ENCODE measurements at regions not wholly inside any gene's neighbourhood (a gene's known extent, or its start where the extent isn't known, plus 50 kb on each side); places are given as distances from the start of the nearest gene placed in this dataset.

DNA sequence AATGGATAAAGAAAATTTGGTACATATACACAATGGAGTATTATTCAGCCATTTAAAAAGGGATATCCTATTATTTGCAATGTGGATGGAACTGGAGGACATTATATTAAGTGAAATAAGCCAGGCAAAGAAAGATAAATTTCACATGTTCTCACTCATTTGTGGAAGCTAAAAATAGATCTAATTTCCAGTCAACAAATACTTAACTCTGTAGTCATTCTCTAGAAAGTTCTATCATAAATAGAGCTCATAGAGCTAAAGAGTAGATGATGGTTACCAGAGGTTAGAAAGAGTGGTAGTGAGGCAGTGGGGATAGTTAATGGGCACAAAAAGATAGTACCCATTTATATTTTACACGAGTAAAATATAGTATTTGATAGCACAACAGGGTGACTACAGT lies 104.2 kb upstream of the SLC13A1 start:
- no peak for DNase-seq
- no peak overlapping the region for H3K27ac Mint-ChIP-seq
- intact Hi-C loops (cut with micrococcal nuclease), result no loop called here
- no peaks in the 10 kb centered on the region for H3K4me1 Mint-ChIP-seq
- no peaks in the 10 kb centered on the region for H4K20me1 ChIP-seq (ENCODE audit: insufficient read depth, low read length)
- no peak for TF ChIP-seq CTCF (IDR thresholded peaks at IDR 0.05)
- H3K27ac ChIP-seq (ENCODE audit: low read depth in 1 of 2, low read length in 2 of 2), result no peak overlapping the region
- no peaks in the 10 kb centered on the region for H3K4me1 ChIP-seq (ENCODE audit: control insufficient read depth in 1 of 2, insufficient read depth in 2 of 2, low read length in 2 of 2)
- no peaks in the 10 kb centered on the region for H3K36me3 ChIP-seq (replicated peaks in 1 of 2; ENCODE audit: control insufficient read depth in 1 of 2, insufficient read depth in 2 of 2, low read length in 2 of 2)
- no peak overlapping the region for H3K4me2 ChIP-seq (replicated peaks; ENCODE audit: extremely low read depth, low read length, poor library complexity, severe bottlenecking)
- no CpG with 5 or more reads among the region's 1 CpG for WGBS (ENCODE audit: insufficient coverage)
- H3K27me3 Mint-ChIP-seq (ENCODE audit: low read depth in 3 of 3), result no peaks in the 10 kb centered on the region
- H3K36me3 Mint-ChIP-seq, result no peaks in the 10 kb centered on the region
- H3K9me3 Mint-ChIP-seq, result peaks cover 0 to 5% (median 2%) of the 10 kb centered on the region in 7 donors
- H2AFZ ChIP-seq (ENCODE audit: insufficient read depth, low read depth, low read length, poor library complexity, severe bottlenecking), result no peak overlapping the region
- no peak overlapping the region for H3K9ac ChIP-seq (ENCODE audit: insufficient read depth, low read length, poor library complexity, severe bottlenecking)
- H3K4me3 Mint-ChIP-seq, result no peak overlapping the region
- H3K4me3 ChIP-seq (replicated peaks in 1 of 3; ENCODE audit: low read depth in 2 of 3, low read length in 3 of 3), result no peak overlapping the region
- no peaks in the 10 kb centered on the region for H3K79me2 ChIP-seq (ENCODE audit: insufficient read depth, low read length)
- no peaks in the 10 kb centered on the region for H3K27me3 ChIP-seq (ENCODE audit: control insufficient read depth in 2 of 2, insufficient read depth in 2 of 2, low read length in 2 of 2)
- no peaks in the 10 kb centered on the region for H3K9me3 ChIP-seq (replicated peaks in 1 of 2; ENCODE audit: control insufficient read depth in 1 of 2, insufficient read depth in 1 of 2, low read length in 2 of 2)

GRCh38 chr7:123296965-123297364 lies 97.2 kb upstream of the SLC13A1 start:
- Histone ChIP-seq H3K9ac (ENCODE audit: insufficient read depth, low read length, poor library complexity, severe bottlenecking) (no peak overlapping the region), H3K4me3 (replicated peaks in 1 of 3; ENCODE audit: low read depth in 2 of 3, low read length in 3 of 3) (no peak overlapping the region), H3K4me2 (replicated peaks; ENCODE audit: extremely low read depth, low read length, poor library complexity, severe bottlenecking) (no peak overlapping the region), H3K4me1 (ENCODE audit: control insufficient read depth in 1 of 2, insufficient read depth in 2 of 2, low read length in 2 of 2) (no peaks in the 10 kb centered on the region), H3K79me2 (ENCODE audit: insufficient read depth, low read length) (no peaks in the 10 kb centered on the region), H3K27ac (ENCODE audit: low read depth in 1 of 2, low read length in 2 of 2) (no peak overlapping the region), H4K20me1 (ENCODE audit: insufficient read depth, low read length) (no peaks in the 10 kb centered on the region), H3K36me3 (replicated peaks in 1 of 2; ENCODE audit: control insufficient read depth in 1 of 2, insufficient read depth in 2 of 2, low read length in 2 of 2) (no peaks in the 10 kb centered on the region), H3K27me3 (ENCODE audit: control insufficient read depth in 2 of 2, insufficient read depth in 2 of 2, low read length in 2 of 2) (no peaks in the 10 kb centered on the region), H2AFZ (ENCODE audit: insufficient read depth, low read depth, low read length, poor library complexity, severe bottlenecking) (no peak overlapping the region), H3K9me3 (replicated peaks in 1 of 2; ENCODE audit: control insufficient read depth in 1 of 2, insufficient read depth in 1 of 2, low read length in 2 of 2) (peaks cover 5 to 16% of the 10 kb centered on the region in 2 donors)
- intact Hi-C loops (cut with micrococcal nuclease), result no loop called here
- no peaks in the 10 kb centered on the region for H3K27me3 Mint-ChIP-seq (ENCODE audit: low read depth in 3 of 3)
- TF ChIP-seq CTCF (IDR thresholded peaks at IDR 0.05), result no peak
- no peak for DNase-seq
- no peak overlapping the region for H3K4me3 Mint-ChIP-seq
- 90% methylated on average over 2 of the region's 4 CpGs for whole genome bisulfite sequencing (ENCODE audit: insufficient coverage)
- H3K9me3 Mint-ChIP-seq, result peaks cover 0 to 12% (median 6%) of the 10 kb centered on the region in 7 donors
- no peaks in the 10 kb centered on the region for H3K36me3 Mint-ChIP-seq
- no peak overlapping the region for H3K27ac Mint-ChIP-seq
- no peaks in the 10 kb centered on the region for H3K4me1 Mint-ChIP-seq

Data from CD14-positive monocyte (primary cell).